ENCODE measurements at regions not wholly inside any gene's neighbourhood (a gene's known extent, or its start where the extent isn't known, plus 50 kb on each side); places are given as distances from the start of the nearest gene placed in this dataset.
A peak's percentile ranks its signal among the peaks of the same experiment; 100 is the strongest.

- no peak overlapping the region for H3K27ac ChIP-seq (ENCODE audit: insufficient read depth, low read length, poor library complexity, severe bottlenecking)
- Mint-ChIP-seq H3K27me3 (peaks cover 2% of the 10 kb centered on the region), H3K9me3 (peaks cover 0 to 2% (median 0%) of the 10 kb centered on the region in 7 donors), H3K4me1 (no peaks in the 10 kb centered on the region), H3K4me3 (no peak overlapping the region), H3K36me3 (no peaks in the 10 kb centered on the region), H3K27ac (no peak overlapping the region)
- H3K27me3 ChIP-seq (ENCODE audit: control insufficient read depth, insufficient read depth, low read length): peaks cover 2% of the 10 kb centered on the region
- ATAC-seq (ENCODE audit: low read depth in 2 of 2) (no peak), DNase-seq (no peak)
- H3K9me3 ChIP-seq (ENCODE audit: control insufficient read depth in 2 of 2, low read length in 2 of 2): no peaks in the 10 kb centered on the region
- no peaks in the 10 kb centered on the region for H3K36me3 ChIP-seq (ENCODE audit: control insufficient read depth, insufficient read depth, low read length)
- no peak overlapping the region for H3K4me3 ChIP-seq (ENCODE audit: low read depth, low read length)
- H3K4me1 ChIP-seq (ENCODE audit: control insufficient read depth, insufficient read depth, low read length, poor library complexity, severe bottlenecking): no peaks in the 10 kb centered on the region
Measured at GRCh38 chr10:59582780-59583179, 126.9 kb downstream of the SLC16A9 start.

GRCh38 chr10:59582058-59582457 is 127.6 kb downstream of the SLC16A9 start:
- Mint-ChIP-seq H3K9me3 (peaks cover 0 to 1% (median 0%) of the 10 kb centered on the region in 7 donors), H3K36me3 (no peaks in the 10 kb centered on the region), H3K27ac (peak overlapping the region in 1 of 3 donors; percentile 17), H3K27me3 (peaks cover 4% of the 10 kb centered on the region), H3K4me3 (no peak overlapping the region), H3K4me1 (no peaks in the 10 kb centered on the region)
- Histone ChIP-seq H3K4me1 (ENCODE audit: control insufficient read depth, insufficient read depth, low read length, poor library complexity, severe bottlenecking) (no peaks in the 10 kb centered on the region), H3K27ac (ENCODE audit: insufficient read depth, low read length, poor library complexity, severe bottlenecking) (no peak overlapping the region), H3K27me3 (ENCODE audit: control insufficient read depth, insufficient read depth, low read length) (peaks cover 2% of the 10 kb centered on the region), H3K36me3 (ENCODE audit: control insufficient read depth, insufficient read depth, low read length) (no peaks in the 10 kb centered on the region), H3K9me3 (ENCODE audit: control insufficient read depth in 2 of 2, low read length in 2 of 2) (no peaks in the 10 kb centered on the region), H3K4me3 (ENCODE audit: low read depth, low read length) (no peak overlapping the region)
- DNase-seq: no peak
- no peak for ATAC-seq (ENCODE audit: low read depth in 2 of 2)

- Histone ChIP-seq H3K27ac (ENCODE audit: insufficient read depth, low read length, poor library complexity, severe bottlenecking) (no peak overlapping the region), H3K36me3 (ENCODE audit: control insufficient read depth, insufficient read depth, low read length) (no peaks in the 10 kb centered on the region), H3K4me3 (ENCODE audit: low read depth, low read length) (no peak overlapping the region), H3K9me3 (ENCODE audit: control insufficient read depth in 2 of 2, low read length in 2 of 2) (no peaks in the 10 kb centered on the region), H3K4me1 (ENCODE audit: control insufficient read depth, insufficient read depth, low read length, poor library complexity, severe bottlenecking) (no peaks in the 10 kb centered on the region), H3K27me3 (ENCODE audit: control insufficient read depth, insufficient read depth, low read length) (peaks cover 2% of the 10 kb centered on the region)
- DNase-seq (no peak), ATAC-seq (ENCODE audit: low read depth in 2 of 2) (no peak)
- Mint-ChIP-seq H3K27ac (no peak overlapping the region), H3K36me3 (no peaks in the 10 kb centered on the region), H3K9me3 (peaks cover 0 to 1% (median 0%) of the 10 kb centered on the region in 7 donors), H3K27me3 (peaks cover 4% of the 10 kb centered on the region), H3K4me1 (no peaks in the 10 kb centered on the region), H3K4me3 (no peak overlapping the region)
Measured at GRCh38 chr10:59580026-59580863, 129.4 kb downstream of the SLC16A9 start.

- H3K27me3 ChIP-seq (ENCODE audit: control insufficient read depth, insufficient read depth, low read length): peaks cover 2% of the 10 kb centered on the region
- ATAC-seq (ENCODE audit: low read depth in 2 of 2) (no peak), DNase-seq (no peak)
- H3K9me3 ChIP-seq (ENCODE audit: control insufficient read depth in 2 of 2, low read length in 2 of 2): no peaks in the 10 kb centered on the region
- H3K4me3 Mint-ChIP-seq: no peak overlapping the region
- H3K4me1 ChIP-seq (ENCODE audit: control insufficient read depth, insufficient read depth, low read length, poor library complexity, severe bottlenecking): no peaks in the 10 kb centered on the region
- no peak overlapping the region for H3K27ac ChIP-seq (ENCODE audit: insufficient read depth, low read length, poor library complexity, severe bottlenecking)
- H3K4me3 ChIP-seq (ENCODE audit: low read depth, low read length): no peak overlapping the region
- no peak overlapping the region for H3K27ac Mint-ChIP-seq
- peaks cover 4% of the 10 kb centered on the region for H3K27me3 Mint-ChIP-seq
- H3K4me1 Mint-ChIP-seq: no peaks in the 10 kb centered on the region
- no peaks in the 10 kb centered on the region for H3K36me3 ChIP-seq (ENCODE audit: control insufficient read depth, insufficient read depth, low read length)
- peaks cover 0 to 1% (median 0%) of the 10 kb centered on the region in 7 donors for H3K9me3 Mint-ChIP-seq
- no peaks in the 10 kb centered on the region for H3K36me3 Mint-ChIP-seq
Measured at GRCh38 chr10:59578741-59579140, 130.9 kb downstream of the SLC16A9 start.

GRCh38 chr10:59577984-59578383 is 131.7 kb downstream of the SLC16A9 start:
- Mint-ChIP-seq H3K36me3 (no peaks in the 10 kb centered on the region), H3K4me1 (no peaks in the 10 kb centered on the region), H3K9me3 (peaks cover 0 to 1% (median 0%) of the 10 kb centered on the region in 7 donors), H3K4me3 (no peak overlapping the region), H3K27ac (no peak overlapping the region), H3K27me3 (peaks cover 4% of the 10 kb centered on the region)
- DNase-seq (no peak), ATAC-seq (ENCODE audit: low read depth in 2 of 2) (no peak)
- H3K36me3 ChIP-seq (ENCODE audit: control insufficient read depth, insufficient read depth, low read length): no peaks in the 10 kb centered on the region
- H3K9me3 ChIP-seq (ENCODE audit: control insufficient read depth in 2 of 2, low read length in 2 of 2): no peaks in the 10 kb centered on the region
- H3K27ac ChIP-seq (ENCODE audit: insufficient read depth, low read length, poor library complexity, severe bottlenecking): no peak overlapping the region
- no peak overlapping the region for H3K4me3 ChIP-seq (ENCODE audit: low read depth, low read length)
- peaks cover 2% of the 10 kb centered on the region for H3K27me3 ChIP-seq (ENCODE audit: control insufficient read depth, insufficient read depth, low read length)
- no peaks in the 10 kb centered on the region for H3K4me1 ChIP-seq (ENCODE audit: control insufficient read depth, insufficient read depth, low read length, poor library complexity, severe bottlenecking)

GRCh38 chr10:59575269-59575668 is 134.4 kb downstream of the SLC16A9 start:
- no peaks in the 10 kb centered on the region for H3K4me1 ChIP-seq (ENCODE audit: control insufficient read depth, insufficient read depth, low read length, poor library complexity, severe bottlenecking)
- Mint-ChIP-seq H3K27me3 (peaks cover 4% of the 10 kb centered on the region), H3K36me3 (no peaks in the 10 kb centered on the region), H3K4me3 (no peak overlapping the region), H3K27ac (peak overlapping the region in 1 of 3 donors; percentile 6), H3K9me3 (peaks cover 0 to 4% (median 0%) of the 10 kb centered on the region in 7 donors), H3K4me1 (no peaks in the 10 kb centered on the region)
- no peak overlapping the region for H3K4me3 ChIP-seq (ENCODE audit: low read depth, low read length)
- ATAC-seq (ENCODE audit: low read depth in 2 of 2) (no peak), DNase-seq (no peak)
- H3K36me3 ChIP-seq (ENCODE audit: control insufficient read depth, insufficient read depth, low read length): no peaks in the 10 kb centered on the region
- H3K27ac ChIP-seq (ENCODE audit: insufficient read depth, low read length, poor library complexity, severe bottlenecking): no peak overlapping the region
- H3K27me3 ChIP-seq (ENCODE audit: control insufficient read depth, insufficient read depth, low read length): no peaks in the 10 kb centered on the region
- no peaks in the 10 kb centered on the region for H3K9me3 ChIP-seq (ENCODE audit: control insufficient read depth in 2 of 2, low read length in 2 of 2)

GRCh38 chr10:59563531-59563930 is 146.1 kb downstream of the SLC16A9 start:
- H3K9me3 Mint-ChIP-seq: peaks cover 0 to 6% (median 3%) of the 10 kb centered on the region in 7 donors
- H3K27ac Mint-ChIP-seq: no peak overlapping the region
- DNase-seq (no peak), ATAC-seq (ENCODE audit: low read depth in 2 of 2) (no peak)
- no peak overlapping the region for H3K4me3 Mint-ChIP-seq
- Histone ChIP-seq H3K4me1 (ENCODE audit: control insufficient read depth, insufficient read depth, low read length, poor library complexity, severe bottlenecking) (no peaks in the 10 kb centered on the region), H3K27me3 (ENCODE audit: control insufficient read depth, insufficient read depth, low read length) (no peaks in the 10 kb centered on the region), H3K36me3 (ENCODE audit: control insufficient read depth, insufficient read depth, low read length) (no peaks in the 10 kb centered on the region), H3K27ac (ENCODE audit: insufficient read depth, low read length, poor library complexity, severe bottlenecking) (no peak overlapping the region), H3K4me3 (ENCODE audit: low read depth, low read length) (no peak overlapping the region), H3K9me3 (ENCODE audit: control insufficient read depth in 2 of 2, low read length in 2 of 2) (no peaks in the 10 kb centered on the region)
- H3K27me3 Mint-ChIP-seq: peaks cover 4% of the 10 kb centered on the region
- no peaks in the 10 kb centered on the region for H3K36me3 Mint-ChIP-seq
- H3K4me1 Mint-ChIP-seq: no peaks in the 10 kb centered on the region

GRCh38 chr10:59562126-59562525 is 147.5 kb downstream of the SLC16A9 start:
- Histone ChIP-seq H3K9me3 (ENCODE audit: control insufficient read depth in 2 of 2, low read length in 2 of 2) (no peaks in the 10 kb centered on the region), H3K4me1 (ENCODE audit: control insufficient read depth, insufficient read depth, low read length, poor library complexity, severe bottlenecking) (no peaks in the 10 kb centered on the region), H3K27me3 (ENCODE audit: control insufficient read depth, insufficient read depth, low read length) (no peaks in the 10 kb centered on the region), H3K36me3 (ENCODE audit: control insufficient read depth, insufficient read depth, low read length) (no peaks in the 10 kb centered on the region), H3K27ac (ENCODE audit: insufficient read depth, low read length, poor library complexity, severe bottlenecking) (no peak overlapping the region), H3K4me3 (ENCODE audit: low read depth, low read length) (no peak overlapping the region)
- Mint-ChIP-seq H3K36me3 (no peaks in the 10 kb centered on the region), H3K4me1 (no peaks in the 10 kb centered on the region), H3K27me3 (no peaks in the 10 kb centered on the region), H3K27ac (no peak overlapping the region), H3K4me3 (no peak overlapping the region), H3K9me3 (peaks cover 0 to 4% (median 0%) of the 10 kb centered on the region in 7 donors)
- no peak for DNase-seq
- no peak for ATAC-seq (ENCODE audit: low read depth in 2 of 2)
